Adrenal gland (tissue), 9 donors: ENCODE measurements at regions not wholly inside any gene's neighbourhood (a gene's known extent, or its start where the extent isn't known, plus 50 kb on each side); places are given as distances from the start of the nearest gene placed in this dataset.

Experiments
- DNase-seq, 7 donors: peaks; one replicate each; pipeline ENCODE4 v3.0.0-alpha.2; 2019 to 2020
- H3K27ac ChIP-seq, 5 donors: fragments of 200-600 bp; sonication (generic) in 4 of 5; 1 replicate in 3 of 5; 2 replicates in 2 of 5; pipeline versions ENCODE4 v1.5.1 to v1.8.0; 2016 to 2020; ENCODE audit warnings: mild to moderate bottlenecking in 1 of 5
- H3K27me3 ChIP-seq: fragments of 200-600 bp; 2 replicates; pipeline ENCODE4 v1.8.0; 2021
- H3K36me3 ChIP-seq, 2 donors: fragments of 200-600 bp; replicated peaks in 1 of 2; 1 replicate in 1 of 2; 2 replicates in 1 of 2; pipeline versions ENCODE4 v1.5.1 to v1.8.0; 2018 to 2022
- H3K4me1 ChIP-seq, 2 donors: fragments of 200-600 bp; replicated peaks in 1 of 2; 1 replicate in 1 of 2; 2 replicates in 1 of 2; pipeline versions ENCODE4 v1.5.1 to v1.8.0; 2018 to 2021
- H3K4me3 ChIP-seq, 4 donors: fragments of 200-600 bp; sonication (generic) in 3 of 4; one replicate each; pipeline ENCODE4 v1.5.1; 2016 to 2018
- H3K9me3 ChIP-seq, 3 donors: fragments of 200-600 bp; sonication (generic) in 1 of 3; replicated peaks in 1 of 3; 1 replicate in 2 of 3; 2 replicates in 1 of 3; pipeline versions ENCODE4 v1.5.1 to v1.8.0; 2016 to 2021
- POLR2A ChIP-seq, 2 donors: fragments of 450-650 bp; IDR thresholded peaks; one replicate each; pipeline ENCODE4 v1.6.1; 2017; ENCODE audit warnings: antibody characterized with exemption in 2 of 2, mild to moderate bottlenecking in 2 of 2, moderate library complexity in 1 of 2
- WGBS, 4 donors: extraction: QIAGEN DNeasy Blood & Tissue Kit in 2 of 4; methylation state at CpG; one replicate each; pipeline versions ENCODE4 v1.1.5 to v1.1.7; 2013 to 2017; 5-methylcytosine and 5-hydroxymethylcytosine counted together
- intact Hi-C, 2 donors: fragments of 100-400 bp; cut with DNase I; formaldehyde crosslinking; loops; one replicate each; pipeline versions ENCODE4 v1.14.1 to v1.15.0; 2022 to 2023
- TF ChIP-seq, protein P1 (sequence below), 6 experiments: fragments of 450-650 bp in 4 of 6; fragments of 200-600 bp in 2 of 6; sonication (generic) in 1 of 6; IDR thresholded peaks; 1 replicate in 5 of 6; 2 replicates in 1 of 6; pipeline versions ENCODE4 v1.5.1 to v1.8.0; 2016 to 2021; ENCODE audit warnings: antibody characterized with exemption in 6 of 6, mild to moderate bottlenecking in 2 of 6, moderate library complexity in 1 of 6
- donor health status: healthy with polysubstance abuse.
- donor health status: Bipolar disorder and iron deficiency.
- donor health status: DM: yes; HTN: yes; CAD: no.
- donor health status: DM: no; HTN: no; CAD: no.
- donor health status: DM: no; HTN: no; CAD: no.

- H3K36me3 ChIP-seq = no peaks in the 10 kb centered on the region
- intact Hi-C loops = no loop called here
- H3K27me3 ChIP-seq = no peaks in the 10 kb centered on the region
- H3K4me3 ChIP-seq = no peak overlapping the region
- H3K9me3 ChIP-seq = no peaks in the 10 kb centered on the region
- 26 to 31% (median 30%) methylated on average over 6 of the region's 6 CpGs for WGBS, 4 donors
- no peaks in the 10 kb centered on the region for H3K4me1 ChIP-seq
- no peak for DNase-seq
- no peak overlapping the region for H3K27ac ChIP-seq
- TF ChIP-seq, protein P1, sequence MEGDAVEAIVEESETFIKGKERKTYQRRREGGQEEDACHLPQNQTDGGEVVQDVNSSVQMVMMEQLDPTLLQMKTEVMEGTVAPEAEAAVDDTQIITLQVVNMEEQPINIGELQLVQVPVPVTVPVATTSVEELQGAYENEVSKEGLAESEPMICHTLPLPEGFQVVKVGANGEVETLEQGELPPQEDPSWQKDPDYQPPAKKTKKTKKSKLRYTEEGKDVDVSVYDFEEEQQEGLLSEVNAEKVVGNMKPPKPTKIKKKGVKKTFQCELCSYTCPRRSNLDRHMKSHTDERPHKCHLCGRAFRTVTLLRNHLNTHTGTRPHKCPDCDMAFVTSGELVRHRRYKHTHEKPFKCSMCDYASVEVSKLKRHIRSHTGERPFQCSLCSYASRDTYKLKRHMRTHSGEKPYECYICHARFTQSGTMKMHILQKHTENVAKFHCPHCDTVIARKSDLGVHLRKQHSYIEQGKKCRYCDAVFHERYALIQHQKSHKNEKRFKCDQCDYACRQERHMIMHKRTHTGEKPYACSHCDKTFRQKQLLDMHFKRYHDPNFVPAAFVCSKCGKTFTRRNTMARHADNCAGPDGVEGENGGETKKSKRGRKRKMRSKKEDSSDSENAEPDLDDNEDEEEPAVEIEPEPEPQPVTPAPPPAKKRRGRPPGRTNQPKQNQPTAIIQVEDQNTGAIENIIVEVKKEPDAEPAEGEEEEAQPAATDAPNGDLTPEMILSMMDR (IDR thresholded peaks at IDR 0.05) = no peak
- no peak for TF ChIP-seq POLR2A (IDR thresholded peaks at IDR 0.05)
Observed at GRCh38 chr10:107264742-107265141, 100.2 kb upstream of the SORCS1 start.

- WGBS, 4 donors = 60 to 78% (median 69%) methylated on average over 5 of the region's 5 CpGs
- no peak overlapping the region for H3K27ac ChIP-seq
- TF ChIP-seq, protein P1 (IDR thresholded peaks at IDR 0.05) = no peak
- no peaks in the 10 kb centered on the region for H3K36me3 ChIP-seq
- no peaks in the 10 kb centered on the region for H3K4me1 ChIP-seq
- no peak overlapping the region for H3K4me3 ChIP-seq
- H3K27me3 ChIP-seq = no peaks in the 10 kb centered on the region
- no peaks in the 10 kb centered on the region for H3K9me3 ChIP-seq
- intact Hi-C loops = no loop called here
- DNase-seq = no peak
Observed at GRCh38 chr10:107244122-107244521, 79.6 kb upstream of the SORCS1 start.

DNA sequence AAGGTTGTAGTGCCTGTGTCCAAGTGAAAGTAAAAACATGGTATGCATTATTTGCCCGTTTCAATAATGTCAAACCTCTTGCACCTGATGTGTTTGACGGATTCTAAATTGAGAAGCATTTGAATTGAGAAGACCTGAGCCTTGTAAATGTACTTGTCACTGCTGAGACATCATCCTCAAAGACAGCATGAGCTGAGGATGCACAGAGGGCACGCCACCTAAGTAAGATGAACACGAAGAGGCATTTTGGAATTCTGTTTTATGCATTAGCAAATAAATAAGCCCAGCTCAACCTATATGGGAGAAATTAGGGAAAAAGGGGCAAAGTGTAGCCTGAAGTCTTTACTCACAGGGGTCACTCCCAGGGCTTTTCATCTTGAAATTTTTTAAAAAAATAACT, 73.8 kb upstream of the SORCS1 start:
- no peak for DNase-seq
- Histone ChIP-seq H3K36me3 (no peaks in the 10 kb centered on the region), H3K27me3 (no peaks in the 10 kb centered on the region), H3K4me1 (no peaks in the 10 kb centered on the region), H3K9me3 (no peaks in the 10 kb centered on the region), H3K4me3 (no peak overlapping the region), H3K27ac (no peak overlapping the region)
- WGBS, 4 donors = 59 to 73% (median 63%) methylated on average over 4 of the region's 4 CpGs
- TF ChIP-seq, protein P1 (IDR thresholded peaks at IDR 0.05) = no peak
- no peak for TF ChIP-seq POLR2A (IDR thresholded peaks at IDR 0.05)
- intact Hi-C loops = no loop called here

DNA sequence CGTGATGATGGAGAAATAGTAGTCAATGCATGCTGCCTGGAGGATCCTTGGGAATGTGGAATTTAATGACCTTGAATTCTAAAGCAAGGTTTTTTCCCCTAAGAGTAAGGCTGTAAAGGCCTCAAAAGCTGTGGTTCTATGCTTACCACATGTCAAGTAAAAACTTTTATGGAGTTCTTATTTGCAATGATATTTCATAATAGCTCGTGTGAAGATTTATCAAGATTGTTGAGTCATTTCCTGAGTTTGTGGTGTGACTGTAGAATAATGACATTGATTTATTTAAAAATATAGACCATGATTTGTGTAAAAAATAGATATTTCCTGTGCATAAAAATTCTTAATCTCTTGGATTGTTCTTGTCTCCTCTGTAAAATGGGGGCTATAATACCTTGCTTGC, 67.5 kb upstream of the SORCS1 start:
- TF ChIP-seq, protein P1 (IDR thresholded peaks at IDR 0.05) = no peak
- Histone ChIP-seq H3K27me3 (no peaks in the 10 kb centered on the region), H3K9me3 (no peaks in the 10 kb centered on the region), H3K4me3 (no peak overlapping the region), H3K4me1 (no peaks in the 10 kb centered on the region), H3K36me3 (no peaks in the 10 kb centered on the region), H3K27ac (no peak overlapping the region)
- 30 to 48% (median 44%) methylated on average over 2 of the region's 2 CpGs for WGBS, 4 donors
- intact Hi-C loops = no loop called here
- DNase-seq = no peak
